22Rv1 (cell line): ENCODE measurements at regions not wholly inside any gene's neighbourhood (a gene's known extent, or its start where the extent isn't known, plus 50 kb on each side); places are given as distances from the start of the nearest gene placed in this dataset.

ENCODE experiments used
- CTCF ChIP-seq: fragments of 450-650 bp; IDR thresholded peaks from 2 replicates; pipeline ENCODE4 v1.5.1; 2017; ENCODE audit warnings: mild to moderate bottlenecking
- ZFX ChIP-seq: fragments of 450-650 bp; IDR thresholded peaks from 2 replicates; pipeline ENCODE4 v1.6.1; 2017; ENCODE audit warnings: antibody characterized with exemption, borderline replicate concordance

- TF ChIP-seq CTCF (no peak), ZFX (no peak)
Measured at GRCh38 chr3:59171491-59171890, 121.7 kb upstream of the CFAP20DC start.
